Keratinocyte (primary cell): ENCODE measurements at regions not wholly inside any gene's neighbourhood (a gene's known extent, or its start where the extent isn't known, plus 50 kb on each side); places are given as distances from the start of the nearest gene placed in this dataset.

Source experiments
- EZH2 ChIP-seq: IDR thresholded peaks from one replicate; pipeline ENCODE4 v1.6.1; 2012; ENCODE audit warnings: inconsistent platforms, mild to moderate bottlenecking, low read length, moderate library complexity
- TF ChIP-seq, protein P1 (sequence below), 3 experiments: IDR thresholded peaks in 1 of 3; conservative IDR thresholded peaks in 1 of 3; optimal IDR thresholded peaks in 1 of 3; 2 replicates in 2 of 3; 3 replicates in 1 of 3; pipeline versions ENCODE3 to v1.5.1; 2011; ENCODE audit warnings: low read length in 3 of 3, mild to moderate bottlenecking in 3 of 3, moderate library complexity in 2 of 3, control low read depth in 1 of 3, inconsistent platforms in 1 of 3; ENCODE audit not compliant: insufficient read depth in 2 of 3; ENCODE audit errors: extremely low read depth in 1 of 3

DNA sequence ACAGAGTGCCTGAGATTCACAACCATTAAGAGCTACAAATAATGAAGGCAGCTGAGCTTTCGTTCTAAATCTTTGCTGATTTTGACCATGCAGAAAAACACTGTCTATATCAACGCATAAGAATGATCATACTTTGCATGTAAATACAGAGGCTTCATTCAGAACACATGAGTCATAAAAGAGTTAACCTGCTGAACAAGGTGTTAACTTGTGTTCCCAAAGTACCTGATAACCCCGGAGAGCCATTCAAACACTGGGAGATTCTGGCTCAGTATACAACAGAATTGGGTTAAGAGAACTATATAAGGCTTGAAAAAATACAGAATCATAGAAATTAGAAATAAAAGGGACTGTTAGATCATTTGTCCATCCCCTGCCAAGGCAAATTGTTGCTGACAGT is 964.3 kb upstream of the TENM3 start:
- TF ChIP-seq, protein P1, sequence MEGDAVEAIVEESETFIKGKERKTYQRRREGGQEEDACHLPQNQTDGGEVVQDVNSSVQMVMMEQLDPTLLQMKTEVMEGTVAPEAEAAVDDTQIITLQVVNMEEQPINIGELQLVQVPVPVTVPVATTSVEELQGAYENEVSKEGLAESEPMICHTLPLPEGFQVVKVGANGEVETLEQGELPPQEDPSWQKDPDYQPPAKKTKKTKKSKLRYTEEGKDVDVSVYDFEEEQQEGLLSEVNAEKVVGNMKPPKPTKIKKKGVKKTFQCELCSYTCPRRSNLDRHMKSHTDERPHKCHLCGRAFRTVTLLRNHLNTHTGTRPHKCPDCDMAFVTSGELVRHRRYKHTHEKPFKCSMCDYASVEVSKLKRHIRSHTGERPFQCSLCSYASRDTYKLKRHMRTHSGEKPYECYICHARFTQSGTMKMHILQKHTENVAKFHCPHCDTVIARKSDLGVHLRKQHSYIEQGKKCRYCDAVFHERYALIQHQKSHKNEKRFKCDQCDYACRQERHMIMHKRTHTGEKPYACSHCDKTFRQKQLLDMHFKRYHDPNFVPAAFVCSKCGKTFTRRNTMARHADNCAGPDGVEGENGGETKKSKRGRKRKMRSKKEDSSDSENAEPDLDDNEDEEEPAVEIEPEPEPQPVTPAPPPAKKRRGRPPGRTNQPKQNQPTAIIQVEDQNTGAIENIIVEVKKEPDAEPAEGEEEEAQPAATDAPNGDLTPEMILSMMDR (optimal IDR thresholded peaks at IDR 0.05 in 1 of 3, IDR thresholded peaks at IDR 0.05 in 1 of 3, conservative IDR thresholded peaks at IDR 0.05 in 1 of 3; ENCODE audit: extremely low read depth in 1 of 3, insufficient read depth in 2 of 3, low read length in 3 of 3): no peak
- TF ChIP-seq EZH2: no peak
